VCaP (cell line): ENCODE measurements at regions not wholly inside any gene's neighbourhood (a gene's known extent, or its start where the extent isn't known, plus 50 kb on each side); places are given as distances from the start of the nearest gene placed in this dataset.

Experiments
- H3K27ac ChIP-seq: fragments of 450-650 bp; 2 replicates; pipeline ENCODE4 v1.5.1; 2017
- TF ChIP-seq, protein P1 (sequence below): fragments of 450-650 bp; conservative IDR thresholded peaks from 2 replicates; pipeline ENCODE4 v1.5.1; 2017; ENCODE audit warnings: mild to moderate bottlenecking, moderate library complexity

DNA sequence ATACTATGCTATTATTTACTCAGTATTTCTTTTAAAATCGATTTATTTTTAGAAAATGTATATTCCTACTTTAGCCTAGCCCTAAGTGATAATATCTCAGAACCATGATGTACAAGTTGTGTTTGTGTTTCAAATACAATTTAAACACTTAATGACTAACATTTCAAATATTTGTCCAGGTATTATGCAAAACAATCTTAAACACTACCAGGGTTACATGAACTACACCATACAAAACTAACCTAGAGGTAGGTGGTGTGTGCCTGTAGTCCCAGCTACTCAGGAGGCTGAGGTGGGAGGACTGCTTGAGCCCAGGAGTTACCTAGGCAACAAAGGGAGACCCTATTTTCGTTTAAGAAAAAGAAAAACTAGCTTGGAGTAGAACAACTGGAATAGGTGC lies 83.0 kb upstream of the TMEM33 start:
- no peak overlapping the region for H3K27ac ChIP-seq
- TF ChIP-seq, protein P1, sequence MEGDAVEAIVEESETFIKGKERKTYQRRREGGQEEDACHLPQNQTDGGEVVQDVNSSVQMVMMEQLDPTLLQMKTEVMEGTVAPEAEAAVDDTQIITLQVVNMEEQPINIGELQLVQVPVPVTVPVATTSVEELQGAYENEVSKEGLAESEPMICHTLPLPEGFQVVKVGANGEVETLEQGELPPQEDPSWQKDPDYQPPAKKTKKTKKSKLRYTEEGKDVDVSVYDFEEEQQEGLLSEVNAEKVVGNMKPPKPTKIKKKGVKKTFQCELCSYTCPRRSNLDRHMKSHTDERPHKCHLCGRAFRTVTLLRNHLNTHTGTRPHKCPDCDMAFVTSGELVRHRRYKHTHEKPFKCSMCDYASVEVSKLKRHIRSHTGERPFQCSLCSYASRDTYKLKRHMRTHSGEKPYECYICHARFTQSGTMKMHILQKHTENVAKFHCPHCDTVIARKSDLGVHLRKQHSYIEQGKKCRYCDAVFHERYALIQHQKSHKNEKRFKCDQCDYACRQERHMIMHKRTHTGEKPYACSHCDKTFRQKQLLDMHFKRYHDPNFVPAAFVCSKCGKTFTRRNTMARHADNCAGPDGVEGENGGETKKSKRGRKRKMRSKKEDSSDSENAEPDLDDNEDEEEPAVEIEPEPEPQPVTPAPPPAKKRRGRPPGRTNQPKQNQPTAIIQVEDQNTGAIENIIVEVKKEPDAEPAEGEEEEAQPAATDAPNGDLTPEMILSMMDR: no peak

DNA sequence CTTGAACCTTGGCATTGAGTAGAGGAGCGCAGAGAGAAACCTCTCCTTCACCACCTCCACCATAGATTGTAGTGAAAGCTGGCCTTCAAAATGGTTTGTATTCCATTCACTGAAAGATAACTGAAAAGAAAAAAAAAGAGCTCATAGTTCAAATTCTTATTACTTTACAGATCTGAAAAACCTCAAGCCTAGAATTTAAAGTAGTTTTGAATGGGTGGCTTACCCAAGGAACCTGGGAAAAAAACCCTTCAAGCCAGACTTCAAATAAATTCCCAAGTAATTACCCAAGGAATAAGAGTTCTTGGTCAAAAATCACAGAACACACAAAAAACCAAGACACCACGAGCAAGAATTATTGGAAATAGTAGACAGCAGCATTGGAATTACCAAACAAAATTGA lies 83.6 kb upstream of the TMEM33 start:
- H3K27ac ChIP-seq: no peak overlapping the region
- TF ChIP-seq, protein P1: no peak

DNA sequence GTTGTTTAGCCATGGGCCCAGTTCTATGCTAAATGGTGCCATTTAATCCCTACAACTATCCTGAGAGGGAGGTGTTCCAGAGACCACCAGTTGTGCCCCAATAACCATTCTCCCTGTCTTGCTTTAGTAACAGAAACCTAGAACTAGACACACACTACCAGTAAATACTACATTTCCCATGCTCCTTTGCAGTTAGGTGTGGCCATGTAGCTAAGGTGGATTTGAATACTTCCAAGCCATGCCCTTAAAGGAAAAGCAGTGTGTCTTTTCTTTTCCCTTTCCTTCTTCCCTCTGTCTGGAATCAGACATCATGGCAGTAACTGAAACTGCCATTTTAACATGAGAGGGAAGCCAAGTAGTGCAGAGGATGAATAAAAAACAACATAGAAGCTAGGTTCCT lies 90.9 kb upstream of the TMEM33 start:
- H3K27ac ChIP-seq: no peak overlapping the region
- TF ChIP-seq, protein P1: no peak

DNA sequence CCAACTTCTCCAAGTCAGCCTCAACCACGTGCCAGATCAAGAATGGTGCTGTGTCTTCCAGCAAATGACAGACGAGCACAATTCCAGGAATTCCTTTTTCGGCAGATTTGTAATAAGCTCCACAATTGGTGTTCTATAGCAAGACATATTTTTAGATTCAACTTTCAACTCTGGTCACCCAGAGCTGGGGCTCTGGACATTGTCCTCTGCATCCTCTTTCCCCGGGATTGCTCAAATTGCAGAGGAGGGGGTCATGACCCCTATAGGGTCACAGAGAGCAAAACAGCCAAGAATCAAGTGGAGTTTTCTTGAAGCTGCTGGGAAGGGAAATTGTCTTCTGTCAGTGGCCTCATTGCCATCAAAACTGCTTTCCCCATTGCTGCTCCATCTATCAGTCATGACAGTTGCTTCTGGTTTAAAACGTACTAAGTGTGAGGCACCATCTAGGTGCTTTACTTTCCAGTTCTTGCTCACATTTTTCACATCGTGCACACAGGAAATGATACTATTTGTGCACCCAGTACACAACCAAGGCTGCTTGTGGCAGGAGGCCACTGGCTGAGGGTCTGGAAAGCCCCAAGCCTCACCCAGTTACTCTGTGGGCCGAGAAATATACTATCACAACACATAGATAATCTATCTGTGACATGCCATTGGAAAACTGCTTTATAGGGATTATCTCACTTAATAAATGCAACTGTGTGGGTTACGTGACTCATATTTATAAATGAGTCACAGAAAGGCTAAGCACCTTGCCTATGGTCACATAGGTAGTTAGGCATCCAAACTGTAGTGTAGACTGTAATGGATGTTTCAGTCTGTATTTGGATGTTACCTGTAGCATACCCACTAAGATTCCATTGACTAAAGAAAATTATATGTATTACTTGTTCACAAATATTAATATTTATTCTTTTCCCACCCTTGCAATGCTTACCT lies 91.7 kb upstream of the PHOX2B start:
- H3K27ac ChIP-seq: no peak overlapping the region
- TF ChIP-seq, protein P1: no peak

DNA sequence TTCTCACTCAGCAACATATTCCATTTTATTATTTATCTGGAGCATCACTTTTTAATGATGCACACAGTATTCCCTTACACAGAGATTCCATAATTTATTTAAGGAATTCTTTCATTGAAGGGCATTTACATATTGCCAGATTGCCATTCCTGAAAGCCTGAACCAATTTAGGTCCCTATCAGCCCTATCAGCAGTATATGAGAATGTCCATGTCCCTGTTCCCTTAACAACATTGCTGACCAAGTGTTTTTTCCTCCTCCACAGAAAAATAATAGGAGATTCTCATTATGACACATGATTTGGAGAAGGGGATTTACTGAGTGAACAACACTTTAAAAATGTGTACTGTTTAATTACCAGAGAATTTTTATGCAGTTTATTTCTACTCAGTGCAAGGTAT lies 90.1 kb upstream of the PHOX2B start:
- H3K27ac ChIP-seq: no peak overlapping the region
- TF ChIP-seq, protein P1: no peak

DNA sequence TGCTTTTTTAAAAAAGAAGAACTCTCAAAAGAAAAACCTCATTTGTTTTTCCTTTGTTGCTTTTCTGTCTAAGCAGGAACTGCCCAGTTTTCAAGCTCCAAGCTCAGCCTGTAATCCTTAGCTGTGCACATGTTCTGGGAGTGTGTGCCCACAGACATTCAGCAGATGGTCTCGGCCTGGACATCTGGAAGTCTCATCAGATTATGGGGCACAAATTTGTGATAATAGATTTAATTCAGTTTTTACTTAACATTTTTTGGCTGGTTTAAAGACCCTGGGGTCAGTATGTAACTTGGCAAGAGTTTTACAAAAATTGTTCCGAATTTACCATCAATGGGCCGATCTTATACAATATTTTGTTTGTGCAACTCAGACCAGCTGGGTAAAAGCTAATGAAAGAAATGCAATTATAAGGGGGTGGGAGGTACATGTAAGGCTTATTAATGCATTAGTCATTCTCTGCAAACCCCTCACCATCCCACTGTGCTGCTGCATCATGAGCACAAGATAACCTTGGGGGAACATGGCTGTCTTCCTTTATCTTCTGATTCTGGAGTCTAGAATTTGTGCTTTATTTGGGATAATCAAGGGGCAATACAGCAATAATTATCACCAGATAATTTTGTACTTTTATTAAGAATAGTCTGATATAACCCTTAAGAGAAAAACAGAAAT lies 86.9 kb upstream of the PHOX2B start:
- TF ChIP-seq, protein P1: no peak
- no peak overlapping the region for H3K27ac ChIP-seq

DNA sequence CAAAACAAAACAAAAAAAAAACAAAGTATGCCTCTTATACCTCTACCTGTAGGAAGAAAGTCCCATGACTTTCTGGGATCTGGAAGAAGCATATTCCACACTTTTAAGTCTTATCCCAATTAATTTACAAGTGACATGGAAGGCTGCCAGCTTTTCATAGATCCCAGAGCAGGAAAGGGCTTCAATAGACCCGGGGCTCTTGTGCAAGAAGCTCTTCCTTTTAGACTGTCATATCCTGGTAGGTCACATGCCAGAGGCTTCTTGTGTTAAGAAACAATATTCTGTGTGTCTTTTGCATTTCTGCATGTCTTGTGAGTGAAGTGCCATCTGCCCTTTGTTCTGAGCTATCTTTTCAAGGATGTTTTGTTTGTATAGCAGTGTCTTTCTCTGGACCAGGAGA lies 84.4 kb upstream of the PHOX2B start:
- TF ChIP-seq, protein P1: no peak

More for the DNA sequence above, 84.4 kb upstream of the PHOX2B start:
- H3K27ac ChIP-seq: no peak overlapping the region
